Mesodermal cell (in vitro differentiated cells): ENCODE measurements at regions not wholly inside any gene's neighbourhood (a gene's known extent, or its start where the extent isn't known, plus 50 kb on each side); places are given as distances from the start of the nearest gene placed in this dataset.
A peak's percentile ranks its signal among the peaks of the same experiment; 100 is the strongest.

ENCODE experiments used
- H3K27ac ChIP-seq: 2 replicates; pipeline ENCODE4 v1.7.0; 2013; ENCODE audit warnings: mild to moderate bottlenecking, low read depth, low read length, moderate library complexity; ENCODE audit not compliant: severe bottlenecking
- H3K36me3 ChIP-seq: 2 replicates; pipeline ENCODE4 v1.7.1; 2013; ENCODE audit warnings: mild to moderate bottlenecking, low read length, moderate library complexity; ENCODE audit not compliant: control insufficient read depth, insufficient read depth
- H3K4me1 ChIP-seq: one replicate; pipeline ENCODE4 v1.7.1; 2013; ENCODE audit warnings: mild to moderate bottlenecking, low read length; ENCODE audit not compliant: insufficient read depth, control insufficient read depth, poor library complexity, severe bottlenecking
- H3K4me3 ChIP-seq: 2 replicates; pipeline ENCODE4 v1.7.0; 2013; ENCODE audit warnings: low read length, control low read depth, mild to moderate bottlenecking; ENCODE audit not compliant: insufficient read depth, poor library complexity, severe bottlenecking; ENCODE audit errors: extremely low read depth
- H3K9me3 ChIP-seq: 2 replicates; pipeline ENCODE4 v1.7.1; 2013; ENCODE audit warnings: mild to moderate bottlenecking, low read length, moderate library complexity; ENCODE audit not compliant: control insufficient read depth
- WGBS, 2 experiments: methylation state at CpG; one replicate each; pipeline ENCODE4 v1.1.5; 2013; ENCODE audit warnings: missing lambda C conversion rate in 2 of 2; ENCODE audit not compliant: insufficient coverage in 2 of 2; 5-methylcytosine and 5-hydroxymethylcytosine counted together

DNA sequence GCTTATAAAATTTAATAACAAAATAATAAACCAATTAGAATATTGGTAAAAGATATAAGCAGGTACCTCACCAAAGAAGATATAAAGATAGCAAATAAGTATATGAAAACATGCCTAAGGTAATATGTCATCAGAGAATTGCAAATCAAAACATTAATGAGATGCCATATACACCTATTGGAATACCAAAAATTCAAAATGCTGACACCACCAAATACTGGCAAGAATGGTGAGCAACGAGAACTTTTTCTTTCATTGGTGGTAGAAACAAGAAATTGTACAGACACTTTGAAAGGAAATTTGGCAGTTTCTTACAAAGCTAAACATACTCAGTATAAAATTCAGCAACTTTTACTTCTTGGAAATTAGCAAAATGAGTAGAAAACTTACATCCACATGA, 346.9 kb upstream of the ROBO1 start:
- Histone ChIP-seq H3K4me3 (no peak overlapping the region), H3K9me3 (no peaks in the 10 kb centered on the region), H3K27ac (no peak overlapping the region), H3K4me1 (no peaks in the 10 kb centered on the region), H3K36me3 (no peaks in the 10 kb centered on the region)
- 80% methylated on average over 1 of the region's 1 CpG; no CpG with 5 or more reads in 1 of the 2 experiments for WGBS, 2 experiments

- no peaks in the 10 kb centered on the region for H3K36me3 ChIP-seq
- 86% methylated on average over 1 of the region's 1 CpG; no CpG with 5 or more reads in 1 of the 2 experiments for WGBS, 2 experiments
Measured at GRCh38 chr3:80113331-80113730, 345.5 kb upstream of the ROBO1 start.

GRCh38 chr3:80099559-80100066, 331.8 kb upstream of the ROBO1 start:
- H3K36me3 ChIP-seq = no peaks in the 10 kb centered on the region
- no peak overlapping the region for H3K27ac ChIP-seq
- no peaks in the 10 kb centered on the region for H3K4me1 ChIP-seq
- H3K4me3 ChIP-seq = no peak overlapping the region
- no peaks in the 10 kb centered on the region for H3K9me3 ChIP-seq
- no CpG with 5 or more reads among the region's 1 CpG for WGBS, 2 experiments

More at GRCh38 chr3:80113331-80113730, 345.5 kb upstream of the ROBO1 start:
- H3K27ac ChIP-seq = no peak overlapping the region
- no peaks in the 10 kb centered on the region for H3K4me1 ChIP-seq
- H3K4me3 ChIP-seq = no peak overlapping the region
- H3K9me3 ChIP-seq = no peaks in the 10 kb centered on the region

DNA sequence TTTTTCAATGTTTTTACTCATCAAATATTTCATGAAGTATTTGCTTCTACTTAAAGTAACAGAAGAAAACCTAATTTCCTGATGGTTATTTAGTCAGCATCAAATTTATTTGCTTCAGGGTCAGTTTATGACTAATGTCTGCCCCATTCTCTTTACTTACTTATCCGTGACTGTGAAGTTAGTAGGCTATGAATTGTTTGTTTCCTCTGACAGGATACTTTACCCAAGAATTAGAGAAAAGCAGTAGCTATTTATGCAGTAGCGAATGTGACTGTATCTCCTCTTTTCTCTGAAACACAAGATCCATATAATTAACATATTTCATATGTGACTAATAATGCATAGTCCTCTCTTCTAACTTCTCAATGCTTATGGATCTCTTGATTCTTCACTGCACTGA, 329.9 kb upstream of the ROBO1 start:
- no peak overlapping the region for H3K4me3 ChIP-seq
- H3K9me3 ChIP-seq = no peaks in the 10 kb centered on the region
- no peaks in the 10 kb centered on the region for H3K4me1 ChIP-seq
- H3K36me3 ChIP-seq = no peaks in the 10 kb centered on the region
- H3K27ac ChIP-seq = no peak overlapping the region
- no CpG with 5 or more reads among the region's 2 CpGs for WGBS, 2 experiments

DNA sequence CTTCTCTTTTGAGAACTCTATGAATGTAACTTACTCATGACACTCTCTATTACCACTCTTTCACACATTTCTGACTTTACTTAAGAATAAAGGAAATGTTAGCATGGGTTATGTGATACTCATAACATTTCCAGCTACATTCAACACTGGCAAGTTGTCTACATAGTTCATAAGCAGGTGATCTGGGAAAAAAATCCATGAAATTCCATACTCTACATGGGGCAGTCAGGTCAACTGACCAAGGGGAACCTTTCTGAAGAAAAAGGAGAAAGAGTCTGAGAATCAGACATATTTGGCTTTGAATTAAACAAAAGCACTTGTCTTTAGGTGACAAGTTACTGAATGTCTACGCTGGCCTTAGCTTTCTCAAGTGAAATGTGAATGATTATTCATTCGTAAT, 329.1 kb upstream of the ROBO1 start:
- H3K36me3 ChIP-seq = no peaks in the 10 kb centered on the region
- 100% methylated on average over 1 to 2 of the region's 2 CpGs for WGBS, 2 experiments
- H3K4me3 ChIP-seq = no peak overlapping the region
- H3K27ac ChIP-seq = no peak overlapping the region
- H3K9me3 ChIP-seq = no peaks in the 10 kb centered on the region
- no peaks in the 10 kb centered on the region for H3K4me1 ChIP-seq

DNA sequence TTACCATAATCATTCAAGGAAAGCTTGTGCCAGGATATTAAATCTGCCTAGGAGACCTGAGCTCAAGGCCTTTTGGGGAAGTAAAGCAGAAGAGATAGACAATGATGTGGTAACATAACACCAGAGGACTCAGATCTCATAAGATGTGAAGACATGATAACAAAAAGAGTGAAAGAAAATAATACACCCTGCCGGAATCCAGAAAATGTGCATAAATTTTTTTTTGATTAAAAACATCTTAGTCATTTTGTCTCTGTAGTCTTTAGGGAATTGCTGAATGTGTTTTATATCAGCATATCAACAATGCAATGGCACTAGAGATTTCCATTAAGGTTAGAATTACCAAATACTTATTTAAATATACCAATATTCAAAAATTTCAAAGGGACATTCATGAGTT, 326.8 kb upstream of the ROBO1 start:
- Histone ChIP-seq H3K36me3 (no peaks in the 10 kb centered on the region), H3K9me3 (no peaks in the 10 kb centered on the region), H3K27ac (no peak overlapping the region), H3K4me3 (no peak overlapping the region), H3K4me1 (no peaks in the 10 kb centered on the region)
- no CpG with 5 or more reads among the region's 1 CpG for WGBS, 2 experiments

GRCh38 chr3:80087767-80088166, 320.0 kb upstream of the ROBO1 start:
- H3K36me3 ChIP-seq = no peaks in the 10 kb centered on the region
- WGBS, 2 experiments = no CpG with 5 or more reads among the region's 1 CpG
- peak overlapping the region; percentile 59 for H3K27ac ChIP-seq
- H3K4me3 ChIP-seq = no peak overlapping the region
- peaks cover 4% of the 10 kb centered on the region for H3K4me1 ChIP-seq
- H3K9me3 ChIP-seq = no peaks in the 10 kb centered on the region

DNA sequence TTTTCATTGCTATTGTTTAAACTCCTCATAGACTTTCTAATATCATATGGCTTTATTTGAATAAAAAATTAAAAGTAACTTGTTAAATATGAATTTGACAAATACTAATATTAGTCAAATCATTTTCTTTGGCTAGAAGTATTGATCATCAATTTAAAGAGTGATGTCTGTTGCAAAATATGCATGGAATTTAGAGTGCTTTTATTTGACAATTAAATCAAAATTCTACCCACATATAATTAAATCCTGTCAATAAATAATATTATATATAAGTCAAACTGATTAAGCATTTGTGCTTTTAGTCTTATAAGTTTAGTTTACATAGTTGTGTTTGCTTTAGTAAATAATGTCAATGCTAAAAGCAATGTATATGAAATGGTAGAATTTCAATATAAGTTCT, 318.6 kb upstream of the ROBO1 start:
- Histone ChIP-seq H3K27ac (no peak overlapping the region), H3K9me3 (no peaks in the 10 kb centered on the region), H3K36me3 (no peaks in the 10 kb centered on the region), H3K4me1 (peaks cover 4% of the 10 kb centered on the region), H3K4me3 (no peak overlapping the region)

DNA sequence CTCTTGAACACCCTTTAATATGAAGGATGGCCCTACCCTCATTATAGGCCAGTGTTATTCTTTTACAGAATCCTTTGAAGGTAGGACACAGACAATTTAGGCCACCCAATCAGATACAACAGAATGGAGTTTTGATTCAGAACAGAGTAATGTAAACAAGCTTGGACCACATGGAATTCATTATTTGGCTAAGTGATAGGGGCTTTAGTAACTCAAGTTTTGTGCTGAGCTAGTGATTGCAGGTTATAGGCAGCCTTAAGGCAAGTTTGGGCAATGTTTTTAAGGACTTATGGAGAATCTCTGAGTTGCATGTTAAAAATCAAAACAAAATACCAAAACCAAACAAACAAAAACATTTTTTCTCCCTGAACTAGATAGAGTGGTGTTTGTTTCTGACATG, 312.1 kb upstream of the ROBO1 start:
- H3K4me1 ChIP-seq = no peaks in the 10 kb centered on the region
- H3K9me3 ChIP-seq = no peaks in the 10 kb centered on the region
- H3K4me3 ChIP-seq = no peak overlapping the region
- no peaks in the 10 kb centered on the region for H3K36me3 ChIP-seq
- H3K27ac ChIP-seq = no peak overlapping the region

GRCh38 chr3:80068459-80068858, 300.7 kb upstream of the ROBO1 start:
- Histone ChIP-seq H3K9me3 (no peaks in the 10 kb centered on the region), H3K36me3 (no peaks in the 10 kb centered on the region), H3K4me1 (no peaks in the 10 kb centered on the region), H3K4me3 (no peak overlapping the region), H3K27ac (no peak overlapping the region)
- WGBS, 2 experiments = 63 to 93% methylated on average over 1 to 3 of the region's 3 CpGs

GRCh38 chr3:80063535-80063934, 295.7 kb upstream of the ROBO1 start:
- 88 to 91% methylated on average over 3 to 8 of the region's 8 CpGs for WGBS, 2 experiments
- Histone ChIP-seq H3K36me3 (no peaks in the 10 kb centered on the region), H3K4me3 (no peak overlapping the region)

DNA sequence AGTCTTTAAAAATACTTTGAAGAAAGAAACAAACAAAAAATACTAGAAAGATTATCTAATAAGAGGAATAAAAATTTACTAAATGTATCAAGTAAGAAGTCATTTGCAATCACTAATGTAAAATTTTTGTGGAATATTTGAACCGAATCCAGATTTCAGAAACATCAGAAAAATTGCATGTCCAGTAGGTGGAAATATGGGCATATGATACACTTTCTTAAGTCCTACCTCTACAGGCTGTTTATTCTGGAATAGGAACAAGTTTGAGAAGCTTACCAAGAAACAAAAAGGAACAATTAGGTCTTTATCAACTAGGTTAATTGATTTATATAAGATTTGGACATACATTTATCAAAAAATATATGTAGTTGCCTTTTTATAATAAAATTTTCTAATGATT, 292.9 kb upstream of the ROBO1 start:
- Histone ChIP-seq H3K36me3 (no peaks in the 10 kb centered on the region), H3K4me1 (no peaks in the 10 kb centered on the region), H3K4me3 (no peak overlapping the region), H3K9me3 (no peaks in the 10 kb centered on the region), H3K27ac (no peak overlapping the region)
- WGBS, 2 experiments = no CpG with 5 or more reads among the region's 1 CpG

More at GRCh38 chr3:80063535-80063934, 295.7 kb upstream of the ROBO1 start:
- H3K4me1 ChIP-seq = no peaks in the 10 kb centered on the region
- no peak overlapping the region for H3K27ac ChIP-seq
- H3K9me3 ChIP-seq = no peaks in the 10 kb centered on the region
